ENCODE measurements at regions not wholly inside any gene's neighbourhood (a gene's known extent, or its start where the extent isn't known, plus 50 kb on each side); places are given as distances from the start of the nearest gene placed in this dataset.
"Not testable (repeated sequence)": the region's sequence is repeated elsewhere in the genome, so short reads cannot be mapped to it uniquely, and the experiment has no call there.

- DNase-seq = no peak
Observed at GRCh38 chrX:3435057-3435456, 88.6 kb upstream of the MXRA5 start.

DNA sequence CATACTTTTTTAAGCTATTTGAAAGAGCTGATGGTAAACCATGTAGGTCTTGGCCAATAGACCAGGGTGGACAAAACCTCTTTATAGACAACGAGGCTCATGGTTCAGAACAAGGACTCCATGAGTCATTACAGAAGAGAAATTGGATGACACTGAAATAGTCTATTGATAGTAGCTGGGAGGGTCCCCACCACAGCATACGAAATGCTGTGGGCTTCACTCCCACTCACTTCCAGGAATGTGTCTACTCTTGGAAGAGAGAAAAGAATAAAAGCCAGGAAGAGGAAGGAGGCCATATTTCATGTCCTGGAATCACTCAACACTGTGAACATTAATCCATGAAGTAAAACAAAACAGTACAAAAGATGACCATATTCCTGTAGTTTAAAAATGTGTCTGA, 82.3 kb upstream of the MXRA5 start:
- DNase-seq = no peak

- DNase-seq = no peak
Observed at GRCh38 chrX:3426552-3426951, 80.1 kb upstream of the MXRA5 start.

- no peak for DNase-seq
Observed at GRCh38 chrX:3425031-3425430, 78.6 kb upstream of the MXRA5 start.

DNA sequence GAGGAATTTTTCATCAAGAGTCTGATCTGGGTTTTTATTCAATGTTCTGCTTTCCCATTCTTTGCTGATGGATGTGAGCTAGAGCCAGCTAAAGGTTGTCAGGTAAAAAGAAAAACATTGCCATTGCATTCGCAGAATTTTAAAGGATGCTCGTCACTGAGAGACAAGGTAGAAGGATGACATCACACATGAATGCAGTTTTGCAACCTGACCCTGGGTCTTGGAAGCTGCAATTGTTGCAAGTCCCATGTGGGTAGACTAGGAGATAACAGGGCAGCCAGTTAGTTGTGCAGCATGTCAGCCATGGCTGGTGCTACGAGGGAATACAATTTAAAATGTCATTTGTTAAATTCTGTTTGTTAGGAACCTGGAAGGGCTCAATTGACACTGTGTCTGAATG, 73.9 kb upstream of the MXRA5 start:
- no peak for DNase-seq

DNA sequence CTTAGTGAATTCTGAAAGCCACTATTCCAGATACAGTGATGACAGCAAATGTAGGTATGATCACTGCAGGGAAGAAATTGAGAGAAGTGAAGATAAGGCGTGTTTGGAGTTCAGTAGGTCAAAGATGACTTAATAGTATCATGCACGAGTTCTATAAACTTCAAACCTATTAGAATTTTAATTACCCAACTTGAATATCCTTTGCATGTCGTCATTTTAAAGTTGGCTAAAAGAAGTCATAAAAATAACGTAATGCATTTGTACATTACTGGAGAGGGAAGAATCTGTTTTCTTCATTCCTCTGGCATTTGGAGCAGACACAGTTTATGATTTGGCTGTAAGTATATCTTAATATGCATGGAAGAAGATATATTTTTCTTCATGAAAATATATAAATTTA, 68.6 kb upstream of the MXRA5 start:
- DNase-seq = no peak

DNA sequence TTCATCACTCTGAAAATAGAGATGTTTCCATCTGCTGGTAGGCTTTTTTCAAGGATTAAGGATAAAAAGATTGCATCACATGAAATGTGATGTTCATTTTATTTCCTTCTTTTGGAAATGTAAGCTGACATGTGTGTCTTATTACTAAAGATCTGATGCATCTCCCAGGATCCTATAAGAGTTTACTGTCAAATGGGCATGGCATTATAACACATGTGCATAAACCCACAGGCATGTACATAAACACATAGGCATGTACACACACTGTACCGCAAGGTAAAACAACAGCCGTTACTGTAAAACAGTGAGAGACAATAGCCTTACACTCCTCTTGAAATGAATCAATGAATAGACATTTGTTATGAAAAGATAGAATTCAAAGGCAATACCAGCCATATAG, 65.2 kb upstream of the MXRA5 start:
- not testable (repeated sequence) for DNase-seq

- DNase-seq = not testable (repeated sequence)
Observed at GRCh38 chrX:3409936-3410335, 63.5 kb upstream of the MXRA5 start.

DNA sequence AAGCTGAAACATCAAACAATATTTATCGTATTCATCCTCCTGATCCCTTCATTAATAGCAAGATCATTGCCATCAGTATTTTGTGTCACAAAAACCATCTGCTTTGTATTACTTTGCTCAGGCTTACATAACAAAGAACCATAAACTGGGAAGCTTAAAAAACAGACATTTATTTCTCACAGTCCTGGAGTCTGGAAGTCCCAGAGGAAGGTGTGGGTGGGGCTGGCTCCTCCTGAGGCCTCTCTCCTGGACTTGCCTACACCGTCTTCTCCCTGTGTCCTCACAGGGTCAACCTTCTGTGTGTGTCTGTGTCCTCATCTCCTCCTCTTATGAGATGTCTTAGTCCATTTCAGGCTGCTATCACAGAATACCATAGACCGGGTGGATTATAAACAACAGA, 61.3 kb upstream of the MXRA5 start:
- no peak for DNase-seq

DNA sequence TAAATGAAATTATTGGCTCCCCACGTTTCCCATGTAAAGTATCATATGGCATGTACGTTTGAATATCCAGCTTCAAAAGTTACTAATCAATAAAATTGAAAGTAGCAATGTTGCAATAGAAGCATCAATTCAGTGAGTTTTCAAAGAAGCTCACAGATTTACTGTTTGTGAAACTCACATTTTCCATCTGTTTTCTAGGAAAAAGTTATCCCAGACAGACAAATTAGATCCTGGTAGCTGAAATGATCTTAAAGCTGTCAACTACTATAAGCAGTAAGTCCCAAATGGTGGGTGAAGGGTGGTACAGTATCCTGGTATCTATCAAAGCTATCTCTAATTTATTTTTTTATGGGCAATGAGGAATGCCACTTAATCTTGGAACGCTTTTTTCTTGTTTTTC, 60.7 kb upstream of the MXRA5 start:
- DNase-seq = no peak

DNA sequence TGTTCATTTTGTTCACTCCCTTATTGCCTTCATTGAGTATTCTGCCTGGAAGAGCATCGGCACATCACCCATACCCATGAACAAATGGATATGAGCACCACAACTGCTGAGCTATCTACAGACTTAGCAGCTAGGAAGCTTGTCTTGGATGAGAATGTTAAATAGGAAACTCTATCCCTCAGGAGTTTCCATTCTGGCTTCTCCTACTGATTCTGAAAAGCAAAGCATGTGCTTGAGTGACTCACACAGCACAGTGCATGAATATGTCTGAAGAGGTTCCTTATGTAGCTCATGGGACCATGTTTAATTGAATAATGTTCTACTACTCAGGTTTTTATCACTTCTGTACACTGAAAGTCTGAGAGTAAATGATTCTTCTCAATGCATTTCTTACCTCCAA, 57.3 kb upstream of the MXRA5 start:
- no peak for DNase-seq
